NT2/D1 (cell line): ENCODE measurements at regions not wholly inside any gene's neighbourhood (a gene's known extent, or its start where the extent isn't known, plus 50 kb on each side); places are given as distances from the start of the nearest gene placed in this dataset.

Source experiments
- YY1 ChIP-seq: IDR thresholded peaks from 2 replicates; pipeline ENCODE4 v1.6.1; 2011; ENCODE audit not compliant: insufficient read length, insufficient read depth
- ZNF274 ChIP-seq: IDR thresholded peaks from 2 replicates; pipeline ENCODE4 v1.6.1; 2011; ENCODE audit warnings: mild to moderate bottlenecking, low read depth, low read length

- TF ChIP-seq YY1 (no peak), ZNF274 (no peak)
Observed at GRCh38 chr1:218694085-218694484, 348.9 kb downstream of the TGFB2 start.
